ENCODE measurements at regions not wholly inside any gene's neighbourhood (a gene's known extent, or its start where the extent isn't known, plus 50 kb on each side); places are given as distances from the start of the nearest gene placed in this dataset.

DNA sequence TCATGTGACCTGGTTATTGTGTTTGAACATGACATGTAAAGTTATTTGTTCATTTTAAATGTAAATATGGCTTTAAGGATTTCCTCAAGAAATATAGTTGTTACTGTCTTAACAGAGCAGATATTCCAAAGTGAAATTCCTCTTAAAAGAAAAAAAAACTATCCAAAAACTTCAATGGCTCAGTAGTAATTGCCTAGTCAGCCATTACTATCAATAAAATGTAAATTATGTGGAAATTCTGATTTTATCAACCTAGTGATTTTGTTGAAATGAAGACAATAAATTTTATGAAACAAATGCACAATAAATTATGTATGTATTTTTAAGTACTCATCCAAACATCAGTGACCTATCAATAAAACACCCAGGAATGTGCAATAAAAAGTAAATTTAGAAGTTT is 463.3 kb downstream of the TENT5A start (continued):
- no peak for TF ChIP-seq CHD2 (IDR thresholded peaks at IDR 0.05; ENCODE audit: low read length)
- TF ChIP-seq NANOG (IDR thresholded peaks at IDR 0.05; ENCODE audit: insufficient read depth, low read depth, low read length, poor library complexity, severe bottlenecking), result no peak
- no peak for TF ChIP-seq CEBPB (IDR thresholded peaks at IDR 0.05; ENCODE audit: low read depth, low read length)
- TF ChIP-seq JUND (IDR thresholded peaks at IDR 0.05; ENCODE audit: low read length), result no peak

All from H1 (cell line).